AG10803 (cell line): ENCODE measurements at regions not wholly inside any gene's neighbourhood (a gene's known extent, or its start where the extent isn't known, plus 50 kb on each side); places are given as distances from the start of the nearest gene placed in this dataset.

Source experiments
- DNase-seq: peaks from one replicate; pipeline ENCODE4 v3.0.0; 2010; ENCODE audit warnings: low read depth
- H3K4me3 ChIP-seq: 2 replicates; pipeline ENCODE4 v1.5.1; 2011; ENCODE audit warnings: mild to moderate bottlenecking, low read length, control low read depth
- TF ChIP-seq, protein P1 (sequence below): conservative IDR thresholded peaks from 2 replicates; pipeline ENCODE4 v1.5.1; 2011; ENCODE audit warnings: mild to moderate bottlenecking, low read length, control low read depth, inconsistent platforms

DNA sequence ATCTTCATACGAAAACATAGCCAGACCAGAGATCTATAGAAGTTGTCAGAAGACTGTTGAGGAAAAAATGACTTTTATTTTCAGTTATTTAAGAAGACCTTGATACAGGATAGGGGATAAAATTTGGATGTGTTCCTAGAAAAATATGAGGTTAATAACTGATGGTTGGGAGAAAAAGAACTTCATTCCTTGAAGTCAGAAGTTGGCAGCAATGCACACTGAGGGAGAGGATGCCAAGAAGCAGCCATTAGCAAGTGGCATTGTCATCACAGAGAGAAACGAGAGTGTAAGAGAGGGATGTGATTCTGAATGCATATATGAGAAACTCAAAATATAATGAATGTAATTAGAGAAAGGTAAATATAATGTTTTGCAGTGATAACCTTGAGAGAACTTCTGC lies 382.1 kb upstream of the EPHA5 start:
- TF ChIP-seq, protein P1, sequence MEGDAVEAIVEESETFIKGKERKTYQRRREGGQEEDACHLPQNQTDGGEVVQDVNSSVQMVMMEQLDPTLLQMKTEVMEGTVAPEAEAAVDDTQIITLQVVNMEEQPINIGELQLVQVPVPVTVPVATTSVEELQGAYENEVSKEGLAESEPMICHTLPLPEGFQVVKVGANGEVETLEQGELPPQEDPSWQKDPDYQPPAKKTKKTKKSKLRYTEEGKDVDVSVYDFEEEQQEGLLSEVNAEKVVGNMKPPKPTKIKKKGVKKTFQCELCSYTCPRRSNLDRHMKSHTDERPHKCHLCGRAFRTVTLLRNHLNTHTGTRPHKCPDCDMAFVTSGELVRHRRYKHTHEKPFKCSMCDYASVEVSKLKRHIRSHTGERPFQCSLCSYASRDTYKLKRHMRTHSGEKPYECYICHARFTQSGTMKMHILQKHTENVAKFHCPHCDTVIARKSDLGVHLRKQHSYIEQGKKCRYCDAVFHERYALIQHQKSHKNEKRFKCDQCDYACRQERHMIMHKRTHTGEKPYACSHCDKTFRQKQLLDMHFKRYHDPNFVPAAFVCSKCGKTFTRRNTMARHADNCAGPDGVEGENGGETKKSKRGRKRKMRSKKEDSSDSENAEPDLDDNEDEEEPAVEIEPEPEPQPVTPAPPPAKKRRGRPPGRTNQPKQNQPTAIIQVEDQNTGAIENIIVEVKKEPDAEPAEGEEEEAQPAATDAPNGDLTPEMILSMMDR, result no peak
- DNase-seq, result no peak
- no peak overlapping the region for H3K4me3 ChIP-seq

DNA sequence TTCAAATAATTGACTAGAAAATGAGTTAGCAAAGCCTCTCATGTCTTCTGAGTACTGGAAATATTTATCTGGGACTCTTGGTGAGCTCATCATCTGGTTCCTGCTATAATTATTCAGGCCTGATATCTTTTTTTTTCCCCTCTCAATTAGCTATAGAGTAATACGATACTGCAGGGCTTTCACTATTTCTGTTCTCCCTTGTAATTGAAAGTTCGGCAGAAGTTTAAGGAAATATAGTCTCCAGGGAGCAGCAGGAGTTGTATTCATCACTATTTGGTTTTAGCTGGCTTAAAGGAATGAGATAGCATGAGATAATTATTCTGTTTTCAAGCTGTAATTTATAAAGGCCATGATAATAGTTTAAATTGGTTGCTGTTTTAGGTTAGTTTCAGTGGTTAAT lies 378.6 kb upstream of the EPHA5 start:
- H3K4me3 ChIP-seq, result no peak overlapping the region
- DNase-seq, result no peak
- TF ChIP-seq, protein P1, result no peak

DNA sequence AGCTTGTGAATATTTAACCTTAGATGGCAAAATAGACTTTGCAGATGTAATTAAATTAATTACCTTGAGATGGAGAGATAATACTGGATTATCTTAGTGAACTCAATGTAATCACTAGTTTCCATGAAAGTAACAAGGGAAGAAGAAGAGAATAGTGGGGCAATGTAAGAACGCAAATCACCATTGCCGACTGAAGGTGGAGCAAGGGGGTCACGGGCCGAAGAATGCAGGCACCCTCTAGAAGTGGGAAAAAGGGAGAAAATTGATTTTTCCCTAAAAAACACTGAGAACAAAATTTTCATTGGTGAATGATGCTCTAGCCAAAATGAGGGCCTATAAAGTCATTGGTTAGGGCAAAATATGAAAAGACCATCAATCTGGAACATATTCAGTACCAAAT lies 375.6 kb upstream of the EPHA5 start:
- TF ChIP-seq, protein P1, result no peak
- H3K4me3 ChIP-seq, result no peak overlapping the region
- no peak for DNase-seq

DNA sequence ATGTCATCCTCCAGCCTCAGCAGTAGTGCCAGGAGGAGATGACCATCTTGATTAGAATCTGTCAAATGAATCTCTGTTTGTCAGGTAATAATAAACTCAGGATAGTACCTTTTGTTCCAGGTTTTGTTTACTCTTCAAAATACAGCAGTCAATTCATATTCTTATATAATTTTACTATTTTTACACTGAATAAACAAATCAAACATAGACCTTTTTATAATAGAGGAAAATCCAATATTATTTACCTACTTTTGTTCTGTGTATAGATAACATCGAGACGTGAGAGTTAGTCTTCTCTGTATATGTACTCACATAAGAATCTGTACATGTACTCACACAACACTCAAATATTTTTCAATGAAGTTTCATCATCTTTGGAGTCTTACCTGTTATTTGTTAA lies 365.4 kb upstream of the EPHA5 start:
- H3K4me3 ChIP-seq, result no peak overlapping the region
- TF ChIP-seq, protein P1, result no peak
- DNase-seq, result no peak

DNA sequence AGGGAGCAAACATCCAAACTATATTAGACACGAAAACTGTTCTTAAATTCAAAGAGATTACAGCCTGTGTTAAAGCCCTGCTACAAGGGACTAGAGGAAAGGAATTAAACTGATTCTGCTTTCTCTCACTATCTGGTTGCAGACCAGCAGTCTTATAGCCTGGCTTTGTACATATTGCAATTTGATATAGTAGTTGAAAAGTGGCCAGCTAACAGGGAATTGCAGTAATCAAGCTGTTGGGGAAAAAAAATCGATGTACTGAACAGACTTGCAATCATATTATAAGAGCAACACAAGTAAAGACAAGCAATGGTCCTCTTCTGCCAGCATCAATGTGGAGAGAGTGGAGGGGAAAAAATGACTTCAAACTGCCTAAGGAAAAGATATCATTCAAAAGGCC lies 364.4 kb upstream of the EPHA5 start:
- H3K4me3 ChIP-seq, result no peak overlapping the region
- no peak for DNase-seq
- TF ChIP-seq, protein P1, result no peak

DNA sequence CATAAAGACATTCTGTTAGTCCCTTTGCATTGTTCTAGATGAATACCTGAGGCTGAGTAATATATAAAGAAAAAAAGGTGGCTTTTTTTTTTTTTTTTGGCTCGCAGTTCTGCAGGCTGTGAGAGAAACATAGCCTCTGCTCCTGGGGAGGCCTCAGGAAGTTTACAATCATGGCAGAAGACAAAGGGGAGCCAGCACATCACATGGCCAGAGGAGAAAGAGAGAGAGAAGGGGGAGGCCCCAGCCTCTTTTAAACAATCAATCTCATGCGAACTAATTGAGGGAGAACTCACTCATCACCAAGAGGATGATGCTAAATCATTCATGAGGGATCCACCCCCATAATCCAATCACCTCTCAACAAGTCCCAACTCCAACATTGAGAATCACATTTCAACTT lies 364.0 kb upstream of the EPHA5 start:
- no peak for DNase-seq
- TF ChIP-seq, protein P1, result no peak
- H3K4me3 ChIP-seq, result no peak overlapping the region

DNA sequence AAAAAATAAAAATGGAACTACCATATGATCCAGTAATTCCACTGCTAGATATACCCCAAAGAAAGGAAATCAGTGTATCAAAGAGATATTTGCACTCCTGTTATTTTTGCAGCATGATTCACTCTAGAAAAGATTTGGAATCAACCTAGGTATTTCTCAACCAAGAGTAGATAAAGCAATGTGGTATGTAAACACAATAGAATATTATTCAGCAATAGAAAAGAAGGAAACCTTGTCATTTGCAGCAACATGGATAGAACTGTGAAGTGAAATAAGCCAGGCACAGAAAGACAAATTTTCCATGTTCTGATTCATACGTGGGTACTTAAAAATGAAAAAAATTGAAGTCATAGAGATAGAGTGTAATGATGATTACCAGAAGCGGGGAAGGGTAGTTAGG lies 362.3 kb upstream of the EPHA5 start:
- TF ChIP-seq, protein P1, result no peak
- no peak overlapping the region for H3K4me3 ChIP-seq
- no peak for DNase-seq
